DMS114 treated with DMSO at 0.1 percent for 48 hours (cell line): ENCODE measurements at regions not wholly inside any gene's neighbourhood (a gene's known extent, or its start where the extent isn't known, plus 50 kb on each side); places are given as distances from the start of the nearest gene placed in this dataset.
A peak's percentile ranks its signal among the peaks of the same experiment; 100 is the strongest.
"Not testable (repeated sequence)": the region's sequence is repeated elsewhere in the genome, so short reads cannot be mapped to it uniquely, and the experiment has no call there.

Source experiments
- DNase-seq: peaks from one replicate; lab custom pipeline; 2025; ENCODE audit not compliant: unreplicated experiment; lab: John Stamatoyannopoulos, UW

DNA sequence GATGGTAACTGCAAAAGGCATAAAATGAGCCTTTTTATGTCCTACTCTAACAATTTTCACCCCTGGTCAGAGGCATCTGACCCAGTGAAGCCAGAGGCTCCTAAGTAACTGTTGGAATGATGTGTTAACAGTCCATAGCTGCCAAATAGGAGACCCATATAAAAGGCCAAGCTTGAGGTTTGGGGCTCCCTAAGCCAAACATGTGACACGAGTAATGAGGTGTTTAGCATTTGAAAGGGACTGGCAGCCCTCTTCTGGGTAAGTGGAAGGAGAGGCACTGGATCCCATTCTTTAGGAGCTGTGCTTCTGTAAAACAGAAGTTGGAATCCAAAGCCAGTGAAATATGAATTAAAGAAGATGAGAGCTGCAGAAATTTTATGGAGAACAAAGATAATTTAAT, 100.6 kb upstream of the PNPLA4 start:
- DNase-seq = no peak

GRCh38 chrX:8025705-8026104, 98.5 kb upstream of the PNPLA4 start:
- no peak for DNase-seq

DNA sequence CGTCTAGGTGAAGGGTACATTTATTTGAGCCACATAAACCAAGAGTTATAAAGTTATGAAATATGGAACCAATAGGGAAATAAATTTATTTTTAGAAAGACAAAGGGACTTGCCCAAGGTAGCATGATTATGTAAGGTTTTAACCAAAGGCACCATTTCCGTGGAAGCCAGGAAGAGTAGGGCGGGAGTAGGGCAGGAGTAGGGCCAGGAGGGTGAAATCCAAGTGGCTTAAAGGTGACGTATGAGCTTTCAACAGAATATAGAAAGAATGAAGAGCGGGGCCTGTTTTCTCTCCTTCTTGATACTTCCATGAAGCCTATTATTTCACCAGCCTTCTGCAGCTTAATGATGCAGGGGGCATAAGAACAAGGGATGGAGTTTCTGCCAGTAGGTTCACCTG, 91.7 kb upstream of the PNPLA4 start:
- no peak for DNase-seq

GRCh38 chrX:8010105-8010504, 82.9 kb upstream of the PNPLA4 start:
- DNase-seq = no peak

DNA sequence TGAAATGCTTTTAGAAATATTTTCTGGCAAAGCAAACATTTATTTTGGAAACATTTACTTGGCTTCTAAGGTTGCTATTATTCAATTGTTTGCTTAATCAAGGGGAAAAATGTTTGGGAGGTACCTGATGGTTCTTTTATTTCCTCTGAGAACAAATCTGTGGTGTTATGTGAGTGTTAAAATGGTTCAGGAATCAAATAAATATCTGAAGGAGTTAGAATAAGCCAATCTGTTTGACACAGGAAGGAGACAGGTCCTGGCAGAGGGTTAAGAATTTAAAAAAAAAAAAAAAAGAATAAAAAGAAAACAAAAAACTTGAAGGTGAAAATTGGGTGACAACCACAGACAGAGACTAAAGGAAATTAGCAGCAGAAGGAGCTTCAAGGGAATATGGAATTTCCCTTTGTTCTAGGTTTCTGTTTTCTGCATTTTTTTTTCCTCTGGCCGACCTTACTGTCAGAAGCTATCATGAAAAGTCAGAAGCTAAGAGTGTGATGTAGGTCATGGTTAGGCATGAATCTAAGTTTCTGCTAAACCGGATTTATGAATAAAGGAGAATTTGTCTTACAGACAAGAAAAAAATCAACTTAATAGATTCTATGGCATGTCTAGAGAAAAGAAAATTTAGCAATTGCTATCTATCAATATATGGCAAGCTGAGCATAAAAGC, 78.6 kb upstream of the PNPLA4 start:
- no peak for DNase-seq

DNA sequence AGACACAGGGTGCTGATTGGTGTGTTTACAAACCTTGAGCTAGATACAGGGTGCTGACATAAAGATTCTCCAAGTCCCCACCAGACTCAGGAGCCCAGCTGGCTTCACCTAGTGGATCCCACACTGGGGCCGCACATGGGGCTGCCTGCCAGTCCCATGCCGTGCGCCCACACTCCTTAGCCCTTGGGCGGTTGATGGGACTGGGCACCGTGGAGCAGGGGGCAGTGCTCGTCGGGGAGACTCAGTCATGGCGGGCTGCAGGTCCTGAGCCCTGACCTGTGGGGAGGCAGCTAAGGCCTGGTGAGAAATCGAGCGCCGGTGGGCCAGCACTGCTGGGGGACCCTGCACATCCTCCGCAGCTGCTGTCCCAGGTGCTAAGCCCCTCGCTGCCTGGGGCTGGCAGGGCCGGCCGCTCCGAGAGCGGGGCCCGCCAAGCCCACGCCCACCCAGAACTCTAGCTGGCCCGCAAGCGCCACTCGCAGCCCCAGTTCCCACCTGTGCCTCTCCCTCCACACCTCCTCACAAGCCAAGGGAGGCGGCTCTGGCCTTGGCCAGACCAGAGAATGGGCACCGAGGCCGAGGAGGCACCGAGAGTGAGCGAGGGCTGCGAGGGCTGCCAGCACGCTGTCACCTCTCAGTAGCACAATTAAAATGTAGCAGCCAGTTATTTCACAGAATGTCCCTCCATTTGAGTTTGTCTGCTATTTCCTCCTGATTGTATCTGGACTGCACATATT, 76.1 kb upstream of the PNPLA4 start:
- no peak for DNase-seq

GRCh38 chrX:7996851-7997250, 69.6 kb upstream of the PNPLA4 start:
- DNase-seq = no peak

DNA sequence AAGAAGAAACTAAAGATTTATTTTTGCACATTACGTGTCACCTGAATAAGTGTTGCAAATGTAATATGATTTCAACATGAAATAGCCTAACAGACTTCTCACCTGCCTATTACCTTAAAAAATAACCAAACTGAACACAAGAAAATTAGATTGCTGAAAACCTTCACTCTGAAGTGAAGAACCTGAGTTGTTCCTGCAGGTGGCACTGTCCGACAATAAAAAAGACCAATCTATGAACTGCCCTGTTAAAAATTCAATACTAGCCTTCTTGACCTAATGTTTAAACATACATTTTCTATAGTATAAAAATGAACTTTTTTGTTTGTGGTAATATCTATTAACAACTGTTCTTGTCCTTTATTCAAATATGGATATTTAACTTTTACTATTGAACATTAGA, 69.2 kb upstream of the PNPLA4 start:
- DNase-seq = peak; percentile 35

DNA sequence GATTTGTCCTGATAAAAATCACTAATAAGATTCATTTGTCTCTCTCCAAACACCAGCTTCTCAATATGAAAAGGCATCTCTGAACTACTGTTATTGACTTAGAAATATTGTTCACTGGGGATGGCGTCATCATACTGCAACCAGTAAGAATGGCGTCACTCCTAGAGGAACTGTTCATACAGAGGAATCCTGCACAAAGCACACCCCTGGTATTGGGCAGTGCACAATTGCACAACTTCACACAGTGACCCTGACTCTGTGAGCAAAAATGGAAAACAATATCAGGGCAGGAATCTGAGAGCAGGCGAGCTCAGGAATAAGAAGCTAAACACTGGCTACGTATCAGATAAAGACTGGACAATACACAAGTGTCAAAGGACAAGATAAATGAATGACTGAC, 66.7 kb upstream of the PNPLA4 start:
- no peak for DNase-seq

DNA sequence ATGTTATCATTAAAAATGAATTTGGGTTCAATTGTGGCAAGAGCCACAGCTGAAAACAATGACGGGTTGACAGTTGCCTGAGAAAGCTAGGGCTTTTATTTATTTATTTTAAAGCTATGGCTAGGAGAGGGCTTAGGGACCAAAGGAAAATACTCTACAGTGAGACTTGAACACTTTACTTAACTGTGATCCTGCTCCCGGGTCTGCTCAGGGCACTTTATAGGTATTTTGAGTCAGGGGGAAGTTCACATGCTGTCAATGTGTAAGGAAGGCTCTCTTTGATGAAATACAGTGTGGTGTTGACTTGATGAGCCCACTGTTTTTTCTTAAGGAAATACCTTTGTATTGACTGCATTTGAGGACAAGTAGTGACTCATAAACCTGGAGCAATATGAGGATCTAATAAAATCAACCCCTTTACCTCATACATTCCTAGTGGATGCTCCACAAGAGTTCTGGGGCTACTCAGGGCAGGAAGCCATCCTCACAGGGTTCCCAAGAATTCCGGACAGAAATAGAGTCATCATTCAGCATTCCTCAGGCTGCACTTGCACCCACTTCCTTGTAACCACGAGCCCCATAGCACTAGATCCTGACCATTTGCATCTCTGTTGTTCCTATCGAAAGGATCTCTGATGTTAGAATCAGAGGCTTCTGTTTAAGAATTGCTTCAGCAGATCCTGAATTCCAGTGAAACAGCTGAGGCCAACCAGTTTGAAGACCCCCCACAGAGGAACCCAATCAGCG, 61.0 kb upstream of the PNPLA4 start:
- not testable (repeated sequence) for DNase-seq

GRCh38 chrX:7987160-7988012, 60.2 kb upstream of the PNPLA4 start:
- DNase-seq = no peak

DNA sequence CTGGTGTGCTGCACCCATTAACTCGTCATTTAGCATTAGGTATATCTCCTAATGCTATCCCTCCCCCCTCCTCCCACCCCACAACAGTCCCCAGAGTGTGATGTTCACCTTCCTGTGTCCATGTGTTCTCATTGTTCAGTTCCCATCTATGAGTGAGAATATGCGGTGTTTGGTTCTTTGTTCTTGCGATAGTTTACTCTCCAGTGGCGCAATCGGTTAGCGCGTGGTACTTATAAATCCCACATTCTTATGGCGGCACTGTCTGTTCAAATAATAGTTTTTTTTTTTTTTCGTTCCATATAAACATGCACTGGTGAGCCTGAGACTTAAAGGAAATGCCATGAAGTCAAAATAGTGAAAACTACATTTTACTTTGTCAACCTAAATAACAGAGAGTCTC, 59.5 kb upstream of the PNPLA4 start:
- DNase-seq = not testable (repeated sequence)

GRCh38 chrX:7985568-7985967, 58.4 kb upstream of the PNPLA4 start:
- no peak for DNase-seq

DNA sequence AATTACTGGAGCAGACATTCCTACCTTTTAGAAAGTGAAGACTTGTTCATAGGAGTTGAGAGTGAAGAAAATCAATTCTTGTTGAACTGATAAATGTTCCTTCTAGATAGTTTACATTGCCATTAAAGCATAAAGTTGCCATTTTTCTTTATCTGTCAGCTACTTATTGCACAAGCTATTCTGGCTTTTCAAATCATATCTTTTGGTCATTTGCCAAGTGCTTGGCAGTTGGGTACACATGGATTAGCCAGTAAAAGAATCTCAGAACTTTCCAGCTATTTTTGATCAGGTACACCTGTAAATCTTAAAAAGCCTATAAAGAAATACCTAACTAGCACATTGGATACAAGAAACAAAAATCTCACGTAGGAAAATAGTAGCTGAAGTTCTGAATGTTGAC, 56.4 kb upstream of the PNPLA4 start:
- DNase-seq = no peak
